Neuronal stem cell (in vitro differentiated cells): ENCODE measurements at regions not wholly inside any gene's neighbourhood (a gene's known extent, or its start where the extent isn't known, plus 50 kb on each side); places are given as distances from the start of the nearest gene placed in this dataset.
A peak's percentile ranks its signal among the peaks of the same experiment; 100 is the strongest.

Experiments
- DNase-seq: peaks from one replicate; pipeline ENCODE4 v3.0.0-alpha.2; 2013; ENCODE audit warnings: low spot score
- H2AFZ ChIP-seq: one replicate; pipeline ENCODE4 v1.6.1; 2013; ENCODE audit warnings: mild to moderate bottlenecking, low read length, inconsistent platforms
- H2AK5ac ChIP-seq: 2 replicates; pipeline ENCODE4 v1.6.1; 2013; ENCODE audit warnings: low read depth, mild to moderate bottlenecking, inconsistent platforms, low read length, moderate library complexity, mixed read lengths
- H2BK120ac ChIP-seq: 2 replicates; pipeline ENCODE4 v1.6.1; 2013; ENCODE audit warnings: low read depth, mild to moderate bottlenecking, inconsistent platforms, low read length, moderate library complexity, mixed read lengths
- H2BK12ac ChIP-seq: one replicate; pipeline ENCODE4 v1.6.1; 2013; ENCODE audit warnings: low read length, inconsistent platforms
- H2BK15ac ChIP-seq: 2 replicates; pipeline ENCODE4 v1.6.1; 2013; ENCODE audit warnings: mild to moderate bottlenecking, low read length, inconsistent platforms, mixed read lengths
- H2BK5ac ChIP-seq: one replicate; pipeline ENCODE4 v1.6.1; 2013; ENCODE audit warnings: inconsistent platforms, mild to moderate bottlenecking, low read length, moderate library complexity
- H3K14ac ChIP-seq: one replicate; pipeline ENCODE4 v1.6.1; 2013; ENCODE audit warnings: low read length, inconsistent platforms
- H3K18ac ChIP-seq: 2 replicates; pipeline ENCODE4 v1.6.1; 2013; ENCODE audit warnings: low read length, inconsistent platforms
- H3K23ac ChIP-seq: 2 replicates; pipeline ENCODE4 v1.6.1; 2013; ENCODE audit warnings: low read depth, mild to moderate bottlenecking, mixed read lengths, low read length, inconsistent platforms; ENCODE audit not compliant: poor library complexity
- H3K27ac ChIP-seq: replicated peaks from 3 replicates; pipeline ENCODE4 v1.5.1; 2013; ENCODE audit warnings: low read length, inconsistent platforms
- H3K27me3 ChIP-seq, 3 experiments: 2 replicates each; pipeline ENCODE4 v1.6.1; 2013; ENCODE audit warnings: low read length in 3 of 3, mild to moderate bottlenecking in 2 of 3, inconsistent platforms in 1 of 3, low read depth in 1 of 3, mixed read lengths in 1 of 3, moderate library complexity in 1 of 3; ENCODE audit not compliant: control insufficient read depth in 3 of 3, insufficient read depth in 3 of 3
- H3K36me3 ChIP-seq, 2 donors: replicated peaks in 1 of 2; 2 replicates each; pipeline ENCODE4 v1.6.1; 2013; ENCODE audit warnings: low read length in 2 of 2; ENCODE audit not compliant: control insufficient read depth in 2 of 2, insufficient read depth in 2 of 2
- H3K4ac ChIP-seq: 2 replicates; pipeline ENCODE4 v1.6.1; 2013; ENCODE audit warnings: inconsistent platforms, mild to moderate bottlenecking, low read length, moderate library complexity
- H3K4me1 ChIP-seq, 2 donors: 1 replicate in 1 of 2; 2 replicates in 1 of 2; pipeline ENCODE4 v1.6.1; 2013; ENCODE audit warnings: low read length in 2 of 2, low read depth in 1 of 2; ENCODE audit not compliant: control insufficient read depth in 2 of 2, insufficient read depth in 1 of 2
- H3K4me2 ChIP-seq: one replicate; pipeline ENCODE4 v1.6.1; 2013; ENCODE audit warnings: mild to moderate bottlenecking, low read length, inconsistent platforms; ENCODE audit not compliant: insufficient read depth, poor library complexity, severe bottlenecking
- H3K4me3 ChIP-seq, 2 donors: 2 replicates each; pipeline ENCODE4 v1.5.1; 2013; ENCODE audit warnings: low read length in 2 of 2, mild to moderate bottlenecking in 2 of 2, inconsistent platforms in 1 of 2, moderate library complexity in 1 of 2
- H3K79me1 ChIP-seq: one replicate; pipeline ENCODE4 v1.6.1; 2013; ENCODE audit warnings: low read depth, mild to moderate bottlenecking, inconsistent platforms, low read length, moderate library complexity
- H3K9ac ChIP-seq: one replicate; pipeline ENCODE4 v1.6.1; 2013; ENCODE audit warnings: mild to moderate bottlenecking, low read depth, low read length, inconsistent platforms; ENCODE audit not compliant: poor library complexity
- H3K9me3 ChIP-seq, 2 donors: replicated peaks in 1 of 2; 2 replicates each; pipeline versions ENCODE3 to v1.6.1; 2013; ENCODE audit warnings: low read length in 2 of 2, mild to moderate bottlenecking in 2 of 2, inconsistent platforms in 1 of 2, low read depth in 1 of 2, mixed read lengths in 1 of 2, moderate library complexity in 1 of 2; ENCODE audit not compliant: control insufficient read depth in 2 of 2, insufficient read depth in 1 of 2
- H4K8ac ChIP-seq: one replicate; pipeline ENCODE4 v1.6.1; 2013; ENCODE audit warnings: low read depth, mild to moderate bottlenecking, inconsistent platforms, low read length, moderate library complexity
- H4K91ac ChIP-seq: one replicate; pipeline ENCODE4 v1.6.1; 2013; ENCODE audit warnings: low read length, low read depth, mild to moderate bottlenecking, inconsistent platforms; ENCODE audit not compliant: poor library complexity
- WGBS, 2 donors: extraction: QIAGEN DNeasy Blood & Tissue Kit; methylation state at CpG; one replicate each; pipeline ENCODE4 v1.1.7; 2013; ENCODE audit warnings: missing lambda C conversion rate in 2 of 2, mixed read lengths in 1 of 2; ENCODE audit not compliant: insufficient read length in 2 of 2, insufficient replicate concordance in 1 of 2; ENCODE audit errors: extremely low coverage in 2 of 2; 5-methylcytosine and 5-hydroxymethylcytosine counted together

GRCh38 chr13:53264751-53265385, 236.3 kb downstream of the OLFM4 start:
- Histone ChIP-seq H3K4me2 (no peak overlapping the region), H2BK120ac (no peak overlapping the region), H3K36me3 (no peaks in the 10 kb centered on the region), H3K4me1 (peaks cover 0 to 7% of the 10 kb centered on the region in 2 donors), H2AFZ (no peak overlapping the region), H3K9ac (no peak overlapping the region), H3K4ac (no peak overlapping the region), H3K4me3 (no peak overlapping the region), H4K91ac (no peak overlapping the region), H4K8ac (no peak overlapping the region), H2BK12ac (no peak overlapping the region), H2AK5ac (no peak overlapping the region), H3K27ac (no peak overlapping the region), H3K9me3 (no peaks in the 10 kb centered on the region), H2BK5ac (no peak overlapping the region), H2BK15ac (no peak overlapping the region), H3K23ac (no peak overlapping the region), H3K27me3 (no peaks in the 10 kb centered on the region), H3K14ac (no peak overlapping the region), H3K18ac (no peak overlapping the region), H3K79me1 (no peaks in the 10 kb centered on the region)
- no peak for DNase-seq

GRCh38 chr13:53266757-53267156, 238.1 kb downstream of the OLFM4 start:
- Histone ChIP-seq H3K27me3 (no peaks in the 10 kb centered on the region), H2BK5ac (no peak overlapping the region), H2AFZ (no peak overlapping the region), H3K18ac (no peak overlapping the region), H3K4me1 (no peaks in the 10 kb centered on the region), H2AK5ac (no peak overlapping the region), H3K14ac (no peak overlapping the region), H3K4ac (no peak overlapping the region), H3K36me3 (no peaks in the 10 kb centered on the region), H2BK15ac (no peak overlapping the region), H4K8ac (no peak overlapping the region), H3K79me1 (no peaks in the 10 kb centered on the region), H4K91ac (no peak overlapping the region), H2BK120ac (no peak overlapping the region), H3K27ac (no peak overlapping the region), H3K23ac (no peak overlapping the region), H3K4me3 (no peak overlapping the region), H2BK12ac (no peak overlapping the region), H3K9ac (no peak overlapping the region), H3K9me3 (no peaks in the 10 kb centered on the region), H3K4me2 (no peak overlapping the region)
- WGBS, 2 donors = no CpG with 5 or more reads among the region's 4 CpGs
- no peak for DNase-seq

DNA sequence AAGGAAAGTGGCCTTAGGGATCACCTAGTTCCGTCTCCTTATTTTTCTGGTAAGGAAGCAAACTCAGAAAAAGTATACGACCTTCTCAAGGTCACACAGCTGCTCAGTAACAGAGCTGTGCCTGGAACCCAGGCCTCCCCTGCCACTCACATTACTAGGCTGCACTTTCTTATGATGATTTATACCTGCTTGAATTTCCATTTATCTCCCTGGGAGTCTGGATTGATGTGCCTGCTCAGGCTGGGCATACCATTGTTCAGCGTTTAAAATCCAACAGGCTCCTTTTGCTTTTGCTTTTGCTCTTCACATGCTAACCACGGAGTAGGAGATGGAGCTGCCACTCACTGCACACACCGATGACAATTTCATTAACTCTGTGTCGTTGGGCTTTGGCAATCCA, 241.0 kb downstream of the OLFM4 start:
- Histone ChIP-seq H2BK12ac (no peak overlapping the region), H3K14ac (no peak overlapping the region), H2BK5ac (no peak overlapping the region), H3K36me3 (no peaks in the 10 kb centered on the region), H3K4me2 (no peak overlapping the region), H3K27me3 (no peaks in the 10 kb centered on the region), H3K4me3 (no peak overlapping the region), H3K79me1 (no peaks in the 10 kb centered on the region), H3K9ac (no peak overlapping the region), H3K23ac (no peak overlapping the region), H4K91ac (no peak overlapping the region), H4K8ac (no peak overlapping the region), H3K4me1 (no peaks in the 10 kb centered on the region), H2BK120ac (no peak overlapping the region), H2BK15ac (no peak overlapping the region), H3K27ac (no peak overlapping the region), H2AFZ (peak overlapping the region; percentile 65), H3K9me3 (no peaks in the 10 kb centered on the region), H3K18ac (no peak overlapping the region), H3K4ac (no peak overlapping the region), H2AK5ac (no peak overlapping the region)
- no peak for DNase-seq
- no CpG with 5 or more reads among the region's 6 CpGs for WGBS, 2 donors

DNA sequence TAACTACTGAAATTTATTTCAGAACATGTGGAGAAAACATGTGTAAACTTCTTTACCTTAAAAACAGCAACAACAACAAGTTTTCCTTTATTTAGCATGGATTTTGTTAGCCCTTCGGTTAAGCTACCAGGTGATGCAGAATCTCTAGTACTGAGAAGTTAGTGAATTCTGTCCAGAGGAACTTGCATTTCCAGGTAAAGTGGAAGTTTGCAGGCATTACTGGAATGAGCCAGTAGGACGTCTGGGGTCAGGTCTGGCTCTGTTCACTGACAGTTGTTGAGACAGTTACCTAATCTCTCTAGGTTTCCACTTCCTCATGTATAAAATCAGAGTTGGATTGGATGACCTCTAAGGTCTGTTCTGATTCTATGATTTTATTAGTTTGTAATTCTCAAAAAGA, 244.3 kb downstream of the OLFM4 start:
- H3K27me3 ChIP-seq = no peaks in the 10 kb centered on the region

More for the DNA sequence above, 244.3 kb downstream of the OLFM4 start:
- H3K4me2 ChIP-seq = no peak overlapping the region
- no peaks in the 10 kb centered on the region for H3K79me1 ChIP-seq
- no peaks in the 10 kb centered on the region for H3K9me3 ChIP-seq
- H2BK120ac ChIP-seq = no peak overlapping the region
- H4K91ac ChIP-seq = no peak overlapping the region
- H2BK5ac ChIP-seq = no peak overlapping the region
- no peak overlapping the region for H2AK5ac ChIP-seq
- H2BK12ac ChIP-seq = no peak overlapping the region
- DNase-seq = no peak
- H3K14ac ChIP-seq = no peak overlapping the region
- H3K36me3 ChIP-seq = no peaks in the 10 kb centered on the region
- H2BK15ac ChIP-seq = no peak overlapping the region
- no CpG with 5 or more reads among the region's 2 CpGs for WGBS, 2 donors
- H3K4me3 ChIP-seq = no peak overlapping the region
- H3K4me1 ChIP-seq = peaks cover 3 to 4% of the 10 kb centered on the region in 2 donors
- no peak overlapping the region for H3K4ac ChIP-seq
- H2AFZ ChIP-seq = no peak overlapping the region
- no peak overlapping the region for H3K9ac ChIP-seq
- no peak overlapping the region for H4K8ac ChIP-seq
- no peak overlapping the region for H3K18ac ChIP-seq
- H3K23ac ChIP-seq = no peak overlapping the region
- no peak overlapping the region for H3K27ac ChIP-seq
